ENCODE measurements at regions not wholly inside any gene's neighbourhood (a gene's known extent, or its start where the extent isn't known, plus 50 kb on each side); places are given as distances from the start of the nearest gene placed in this dataset.
A peak's percentile ranks its signal among the peaks of the same experiment; 100 is the strongest.

GRCh38 chr4:162959046-162959445 is 207.6 kb downstream of the NAF1 start:
- DNase-seq, result peak; percentile 78
- peaks cover 4% of the 10 kb centered on the region for H3K4me1 ChIP-seq (ENCODE audit: control insufficient read depth, insufficient read depth, low read length)
- H3K27ac Mint-ChIP-seq, result no peak overlapping the region
- no peak overlapping the region for H3K4me3 ChIP-seq (ENCODE audit: low read length)
- H3K27me3 Mint-ChIP-seq (ENCODE audit: insufficient read depth), result no peaks in the 10 kb centered on the region
- 77 to 83% methylated on average over 1 to 2 of the region's 2 CpGs for WGBS, 2 experiments (ENCODE audit: insufficient coverage in 1 of 2, insufficient read length in 1 of 2)
- H3K36me3 Mint-ChIP-seq (ENCODE audit: low read depth), result no peaks in the 10 kb centered on the region
- no peaks in the 10 kb centered on the region for H3K9me3 Mint-ChIP-seq
- no peak overlapping the region for H3K4me3 Mint-ChIP-seq
- peaks cover 14% of the 10 kb centered on the region for H3K4me1 Mint-ChIP-seq
- H3K27me3 ChIP-seq (ENCODE audit: control insufficient read depth, insufficient read depth, low read length, poor library complexity, severe bottlenecking), result no peaks in the 10 kb centered on the region
- TF ChIP-seq CTCF (conservative IDR thresholded peaks at IDR 0.05), result peak; percentile 70
- no peak overlapping the region for H3K9ac ChIP-seq (ENCODE audit: extremely low read depth, low read length, poor library complexity, severe bottlenecking)
- no peaks in the 10 kb centered on the region for H3K36me3 ChIP-seq (ENCODE audit: control insufficient read depth, insufficient read depth, low read length)
- H3K9me3 ChIP-seq (ENCODE audit: control insufficient read depth, low read length), result no peaks in the 10 kb centered on the region
- no peak overlapping the region for H3K27ac ChIP-seq (ENCODE audit: low read depth, low read length)

GRCh38 chr4:162957521-162958143 is 209.1 kb downstream of the NAF1 start:
- H3K9me3 ChIP-seq (ENCODE audit: control insufficient read depth, low read length), result no peaks in the 10 kb centered on the region
- peaks cover 7% of the 10 kb centered on the region for H3K4me1 ChIP-seq (ENCODE audit: control insufficient read depth, insufficient read depth, low read length)
- no peak overlapping the region for H3K27ac ChIP-seq (ENCODE audit: low read depth, low read length)
- H3K4me1 Mint-ChIP-seq, result peaks cover 22% of the 10 kb centered on the region
- no peaks in the 10 kb centered on the region for H3K36me3 ChIP-seq (ENCODE audit: control insufficient read depth, insufficient read depth, low read length)
- WGBS, 2 experiments (ENCODE audit: insufficient coverage in 1 of 2, insufficient read length in 1 of 2), result 87 to 98% methylated on average over 3 of the region's 3 CpGs
- H3K4me3 ChIP-seq (ENCODE audit: low read length), result no peak overlapping the region
- H3K27ac Mint-ChIP-seq, result no peak overlapping the region
- no peaks in the 10 kb centered on the region for H3K27me3 ChIP-seq (ENCODE audit: control insufficient read depth, insufficient read depth, low read length, poor library complexity, severe bottlenecking)
- no peak overlapping the region for H3K4me3 Mint-ChIP-seq
- no peaks in the 10 kb centered on the region for H3K27me3 Mint-ChIP-seq (ENCODE audit: insufficient read depth)
- H3K9me3 Mint-ChIP-seq, result no peaks in the 10 kb centered on the region
- H3K36me3 Mint-ChIP-seq (ENCODE audit: low read depth), result no peaks in the 10 kb centered on the region
- no peak for TF ChIP-seq CTCF (conservative IDR thresholded peaks at IDR 0.05)
- no peak for DNase-seq
- no peak overlapping the region for H3K9ac ChIP-seq (ENCODE audit: extremely low read depth, low read length, poor library complexity, severe bottlenecking)

- no peaks in the 10 kb centered on the region for H3K9me3 ChIP-seq (ENCODE audit: control insufficient read depth, low read length)
- H3K4me1 ChIP-seq (ENCODE audit: control insufficient read depth, insufficient read depth, low read length), result peaks cover 7% of the 10 kb centered on the region
- Mint-ChIP-seq H3K4me1 (peaks cover 25% of the 10 kb centered on the region), H3K27ac (no peak overlapping the region), H3K4me3 (no peak overlapping the region), H3K36me3 (ENCODE audit: low read depth) (no peaks in the 10 kb centered on the region), H3K9me3 (no peaks in the 10 kb centered on the region), H3K27me3 (ENCODE audit: insufficient read depth) (no peaks in the 10 kb centered on the region)
- WGBS, 2 experiments (ENCODE audit: insufficient coverage in 1 of 2, insufficient read length in 1 of 2), result 95 to 98% methylated on average over 2 of the region's 2 CpGs
- TF ChIP-seq CTCF (conservative IDR thresholded peaks at IDR 0.05), result no peak
- no peak overlapping the region for H3K4me3 ChIP-seq (ENCODE audit: low read length)
- no peak for DNase-seq
- no peak overlapping the region for H3K27ac ChIP-seq (ENCODE audit: low read depth, low read length)
- no peaks in the 10 kb centered on the region for H3K27me3 ChIP-seq (ENCODE audit: control insufficient read depth, insufficient read depth, low read length, poor library complexity, severe bottlenecking)
- H3K9ac ChIP-seq (ENCODE audit: extremely low read depth, low read length, poor library complexity, severe bottlenecking), result no peak overlapping the region
- H3K36me3 ChIP-seq (ENCODE audit: control insufficient read depth, insufficient read depth, low read length), result no peaks in the 10 kb centered on the region
Observed at GRCh38 chr4:162954976-162955375, 211.7 kb downstream of the NAF1 start.

Measured in endodermal cell (in vitro differentiated cells).